Stimulated activated CD4-positive, alpha-beta T cell treated with anti-CD3 and anti-CD28 coated beads, Interleukin-4, amount 100 ng/mL, for 24 hours (primary cell): ENCODE measurements at regions not wholly inside any gene's neighbourhood (a gene's known extent, or its start where the extent isn't known, plus 50 kb on each side); places are given as distances from the start of the nearest gene placed in this dataset.

ENCODE experiments used
- DNase-seq: peaks from one replicate; pipeline ENCODE4 v3.0.0-alpha.2; 2020

DNA sequence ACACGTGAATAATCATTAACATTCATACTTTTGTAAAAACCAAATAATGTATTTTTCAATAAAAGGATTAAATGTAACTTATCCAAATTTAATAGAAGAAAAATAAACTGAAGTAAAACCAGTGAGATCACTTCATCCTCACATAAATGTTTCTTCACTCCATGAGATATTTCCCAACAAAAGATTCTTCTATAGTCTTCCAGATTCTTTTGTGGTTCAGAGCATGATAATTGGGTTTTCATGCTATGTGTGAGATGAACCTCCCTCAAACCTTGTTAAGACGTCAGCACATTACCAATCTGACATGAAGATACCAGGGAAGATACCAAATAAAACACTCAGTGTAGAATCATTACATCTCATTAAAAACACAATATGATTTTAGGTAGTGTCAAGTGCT is 62.9 kb upstream of the OXGR1 start:
- DNase-seq, result no peak

DNA sequence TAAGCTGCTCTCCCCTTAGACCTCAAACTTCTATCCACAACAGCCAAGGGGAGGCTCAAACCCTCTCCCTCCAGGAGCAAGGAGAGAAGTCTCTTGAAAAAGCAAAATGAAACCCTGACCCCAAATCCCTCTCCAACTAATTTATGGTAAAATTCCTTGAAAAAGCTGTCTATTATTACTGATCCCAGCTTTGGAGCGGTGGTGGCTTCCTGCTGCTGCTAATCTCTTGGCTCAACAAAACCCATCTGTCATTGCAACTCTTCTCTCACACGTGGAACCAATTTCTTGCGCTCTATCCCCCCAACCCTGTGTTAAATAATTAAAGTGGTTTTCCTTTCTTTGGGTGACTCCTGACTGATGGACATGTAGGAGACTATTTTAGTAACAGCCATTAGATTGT is 64.1 kb upstream of the OXGR1 start:
- DNase-seq, result no peak

DNA sequence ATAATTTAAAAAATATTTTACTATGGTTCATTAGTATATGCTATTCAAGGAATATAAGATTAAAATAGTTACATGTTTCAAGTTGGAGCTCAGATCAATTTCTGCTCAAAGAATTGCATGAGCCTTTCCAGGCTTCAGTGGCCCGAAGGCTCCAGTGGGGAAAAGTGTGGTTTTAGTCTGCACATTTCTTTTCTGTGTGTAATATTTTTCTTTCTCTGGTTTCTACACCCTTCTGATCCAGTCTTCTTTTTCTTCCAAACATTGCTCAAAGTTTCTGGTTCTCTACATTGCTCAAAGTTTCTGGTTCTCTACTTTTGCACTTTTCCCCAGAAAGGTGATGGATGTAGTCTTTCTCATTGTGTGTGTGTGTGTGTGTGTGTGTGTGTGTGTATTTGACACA is 64.7 kb upstream of the OXGR1 start:
- DNase-seq, result no peak

DNA sequence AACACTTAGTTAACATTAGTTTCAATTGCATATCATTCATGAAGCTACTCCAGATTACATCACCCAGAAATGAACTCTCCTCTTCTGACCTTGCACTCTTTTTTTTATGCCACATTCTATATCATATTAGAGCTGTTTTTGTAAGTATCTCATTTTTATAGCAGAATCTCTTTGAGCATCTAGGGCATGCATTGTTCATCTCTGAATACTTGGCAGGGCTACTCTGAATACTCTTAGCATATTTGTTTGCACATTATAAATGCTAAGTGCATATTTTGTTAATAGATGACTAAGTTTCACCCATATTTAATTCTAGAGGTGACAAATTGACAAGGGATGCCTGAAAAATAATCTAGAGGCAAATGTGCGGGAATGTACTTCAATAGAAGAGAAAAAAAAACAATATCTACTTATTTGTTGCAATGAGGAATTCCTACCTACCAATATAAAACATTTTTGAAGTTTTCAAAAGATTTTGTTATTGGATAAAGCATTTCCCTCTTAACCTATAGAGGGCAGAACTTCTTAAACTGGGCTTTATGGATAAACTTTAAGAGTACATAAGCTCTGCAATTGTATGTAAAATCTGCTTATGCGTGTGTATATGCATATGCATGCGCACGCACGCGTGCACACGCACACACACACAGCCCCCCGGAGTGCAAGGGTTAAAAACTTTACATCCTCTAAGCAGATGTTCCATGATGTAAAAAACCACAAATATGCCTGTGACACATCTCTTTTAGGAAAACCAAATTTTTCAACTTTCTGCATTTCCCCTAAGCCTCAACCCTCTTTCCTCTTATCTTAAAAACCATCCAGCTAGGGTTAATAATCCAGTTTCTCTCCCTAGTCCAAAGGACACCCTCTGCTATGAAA is 73.0 kb upstream of the OXGR1 start:
- DNase-seq, result no peak

DNA sequence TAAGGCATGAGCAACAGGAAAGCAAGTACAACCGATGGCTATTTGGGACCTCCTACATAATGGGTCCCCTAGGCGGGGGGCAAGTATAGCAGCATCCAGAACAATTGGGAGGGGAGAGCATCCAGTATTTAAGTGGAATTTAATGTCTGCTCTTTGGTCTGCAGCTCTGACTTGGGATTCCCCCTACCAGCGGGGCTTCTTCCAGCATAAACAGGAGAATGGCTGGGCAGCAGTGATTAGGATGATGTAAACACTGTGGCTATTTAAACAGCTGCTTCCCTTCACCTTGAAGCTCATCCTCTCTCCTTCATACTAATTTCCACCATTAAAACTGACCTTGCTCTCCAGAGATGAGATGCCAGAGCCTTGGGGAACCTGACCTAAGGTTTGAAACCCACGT is 73.9 kb upstream of the OXGR1 start:
- DNase-seq, result no peak

DNA sequence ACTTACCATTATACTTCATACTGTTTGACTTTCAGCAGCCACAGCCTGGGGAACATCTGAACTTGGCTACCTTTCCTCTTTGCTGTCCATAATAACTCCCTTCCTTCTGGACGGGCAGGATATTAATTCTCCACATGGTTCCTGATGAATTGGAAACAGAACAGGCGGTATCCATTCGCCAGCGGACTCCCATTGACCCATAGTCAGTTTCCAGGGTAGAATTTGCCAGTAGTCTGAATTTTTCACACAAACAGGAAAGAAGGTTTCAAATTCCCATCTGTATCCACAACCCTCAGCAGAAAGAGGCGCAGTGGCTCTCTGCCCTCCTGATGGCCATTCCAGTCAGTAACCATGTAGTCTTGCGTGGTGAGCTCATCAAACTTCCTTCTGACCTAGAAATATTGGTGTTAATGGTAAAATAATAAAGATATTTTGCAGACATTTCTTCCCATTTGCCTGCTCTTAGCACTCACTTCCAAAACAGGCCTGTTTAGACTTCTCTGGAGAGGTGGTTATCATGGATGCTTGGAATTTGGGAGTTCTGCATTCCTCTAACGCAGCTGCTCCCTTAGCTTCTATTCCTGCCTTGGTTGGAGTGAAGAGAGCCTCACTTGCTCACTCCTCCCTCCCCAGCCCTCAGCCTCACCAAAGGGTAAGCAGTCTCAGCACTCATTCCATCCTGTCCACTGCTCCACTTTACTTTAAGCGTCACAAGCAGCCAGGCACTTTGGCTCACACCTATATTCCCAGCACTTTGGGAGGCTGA is 75.0 kb upstream of the OXGR1 start:
- DNase-seq, result no peak

DNA sequence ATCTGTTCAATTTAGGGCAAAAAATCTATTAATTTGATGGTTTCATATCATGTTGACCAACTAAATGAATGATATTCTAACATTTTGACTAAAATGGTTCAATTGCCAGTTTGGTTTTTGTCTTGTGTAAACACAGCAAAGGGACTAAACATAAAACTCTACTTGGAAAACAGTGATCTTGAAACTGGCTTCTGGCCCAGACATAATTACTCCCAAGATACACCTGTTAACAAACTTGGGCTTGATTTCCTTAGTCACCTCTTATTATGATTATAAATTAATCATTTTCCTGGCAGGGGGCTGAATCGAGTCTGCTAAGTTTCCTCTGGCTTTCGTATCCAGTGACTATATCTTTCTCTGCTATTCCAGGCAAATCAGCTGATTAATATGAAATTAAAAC is 78.0 kb upstream of the OXGR1 start:
- no peak for DNase-seq

DNA sequence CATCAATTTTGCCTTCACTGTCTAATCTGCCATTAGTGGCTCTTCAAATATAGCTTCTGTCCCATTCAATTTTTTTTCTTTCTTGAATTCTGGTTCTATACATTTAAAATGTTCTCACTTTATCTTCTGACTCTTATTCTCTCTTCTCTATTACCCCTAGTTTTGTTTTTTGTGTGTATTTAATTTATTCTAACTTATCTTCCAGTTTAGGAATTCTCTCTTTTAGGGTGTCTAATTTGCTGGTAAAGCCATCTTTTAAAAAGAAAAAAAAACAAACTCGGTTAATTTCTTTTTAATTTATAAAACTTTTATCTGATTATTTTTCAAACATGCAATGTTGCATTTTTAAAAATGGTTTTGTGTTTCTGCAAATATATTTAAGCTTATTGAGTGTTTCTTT is 80.3 kb upstream of the OXGR1 start:
- no peak for DNase-seq

DNA sequence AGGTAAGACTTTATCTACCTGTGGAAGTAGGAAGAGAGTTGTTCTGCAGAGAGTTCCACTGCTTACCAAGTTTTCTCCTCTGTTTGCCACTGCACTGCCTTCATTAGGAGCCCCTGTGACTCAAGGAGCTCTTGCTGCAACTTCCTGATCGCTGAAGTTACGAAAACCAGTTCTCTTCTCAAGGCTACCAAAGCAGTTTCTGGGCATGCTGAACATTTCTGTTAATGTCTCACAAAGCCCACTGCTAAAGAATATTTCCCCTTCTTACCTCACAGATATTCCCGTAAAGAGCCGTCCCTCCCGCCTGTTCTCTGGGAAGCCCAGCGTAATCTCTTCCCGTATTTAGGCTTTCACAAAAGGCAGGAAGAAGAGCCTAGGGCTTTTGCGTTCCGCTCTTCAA is 82.6 kb upstream of the OXGR1 start:
- no peak for DNase-seq

DNA sequence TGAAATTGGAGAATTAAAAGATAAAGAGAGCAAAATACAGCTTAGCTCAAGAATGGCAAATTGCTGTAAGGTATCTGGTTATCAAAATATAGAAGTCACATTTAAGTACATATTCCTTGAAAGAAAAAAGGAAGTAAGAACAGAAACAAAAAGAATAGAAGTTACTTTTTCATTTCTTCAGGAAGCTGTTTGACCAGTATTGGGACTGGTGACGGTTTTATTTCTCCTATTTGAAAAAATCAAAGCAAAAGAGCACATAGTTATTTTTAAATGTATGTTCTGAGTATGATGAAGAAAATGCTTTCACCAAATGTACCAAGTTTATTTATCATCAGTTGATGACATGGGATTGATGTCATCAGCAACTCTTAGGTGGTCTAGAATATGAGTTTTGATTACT is 83.1 kb upstream of the OXGR1 start:
- DNase-seq, result no peak

DNA sequence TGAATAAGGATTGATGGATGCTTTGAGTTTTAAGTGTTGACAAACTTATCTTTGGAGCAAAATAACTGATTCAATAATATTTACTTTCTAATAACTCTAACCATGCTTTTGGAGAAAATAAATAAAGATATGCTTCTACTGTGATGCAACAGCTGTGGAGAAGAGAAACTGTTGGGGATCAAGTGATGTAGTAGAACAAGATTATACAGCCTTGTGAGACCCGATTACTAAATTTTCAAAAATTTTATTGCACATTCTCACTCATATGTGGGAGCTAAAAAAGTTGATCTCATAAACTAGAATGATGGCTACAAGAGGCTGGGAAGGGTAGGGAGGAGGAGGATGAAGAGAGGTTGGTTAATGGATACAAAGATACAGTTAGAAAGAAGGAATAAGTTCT is 85.5 kb upstream of the OXGR1 start:
- DNase-seq, result no peak

DNA sequence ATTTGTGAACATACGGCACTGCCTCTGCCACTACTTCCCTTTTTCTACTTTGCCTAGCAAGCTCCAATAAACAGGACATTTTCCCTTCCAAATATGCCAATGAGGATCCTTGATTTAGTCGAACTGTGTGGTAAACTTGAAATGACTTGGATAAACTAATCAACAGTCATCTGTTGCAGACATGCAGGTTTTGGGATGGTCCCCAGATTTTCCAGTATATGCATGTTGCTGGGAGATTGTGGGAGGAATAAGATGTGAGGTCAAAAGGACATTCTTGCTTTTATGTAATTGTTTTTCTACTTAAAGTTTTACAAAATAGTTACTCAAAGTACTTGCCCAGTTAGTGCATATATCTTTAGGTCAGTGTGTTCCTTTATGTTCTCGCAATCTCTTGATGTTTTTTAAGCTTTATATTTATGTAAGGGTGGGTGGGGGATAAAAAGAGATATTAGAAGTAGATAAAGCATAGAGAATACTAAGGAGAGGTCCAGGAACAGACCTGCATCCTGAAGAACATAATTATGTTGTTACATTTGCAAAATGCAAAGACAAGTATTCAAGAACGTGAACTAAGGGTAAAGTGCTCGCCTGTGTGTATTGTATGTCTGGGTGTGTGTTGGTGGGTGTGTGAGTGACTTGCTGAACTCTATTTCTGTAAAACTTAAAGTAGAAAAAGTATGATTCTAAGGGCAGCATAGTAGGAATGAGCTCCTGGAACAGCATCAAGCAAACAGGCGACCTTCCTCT is 88.4 kb upstream of the OXGR1 start:
- DNase-seq, result no peak

DNA sequence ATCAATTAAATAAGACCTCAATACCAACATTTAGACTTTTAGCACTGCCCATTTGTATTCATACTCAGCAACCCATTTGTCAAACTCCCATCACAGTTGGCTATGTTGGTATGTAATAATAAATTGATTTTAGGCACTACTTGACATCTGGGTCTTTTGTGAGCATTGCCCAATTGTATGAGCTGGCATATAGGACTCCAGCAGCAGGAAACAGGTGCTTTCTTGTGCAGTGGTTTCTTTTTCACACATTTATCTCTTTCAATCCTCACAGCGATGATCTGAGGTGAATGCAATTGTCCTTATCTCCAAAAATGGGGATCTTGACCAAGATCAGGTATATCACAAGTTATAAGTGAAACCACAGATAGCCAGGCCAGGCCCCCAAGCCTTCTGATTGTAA is 96.9 kb upstream of the OXGR1 start:
- DNase-seq, result no peak

DNA sequence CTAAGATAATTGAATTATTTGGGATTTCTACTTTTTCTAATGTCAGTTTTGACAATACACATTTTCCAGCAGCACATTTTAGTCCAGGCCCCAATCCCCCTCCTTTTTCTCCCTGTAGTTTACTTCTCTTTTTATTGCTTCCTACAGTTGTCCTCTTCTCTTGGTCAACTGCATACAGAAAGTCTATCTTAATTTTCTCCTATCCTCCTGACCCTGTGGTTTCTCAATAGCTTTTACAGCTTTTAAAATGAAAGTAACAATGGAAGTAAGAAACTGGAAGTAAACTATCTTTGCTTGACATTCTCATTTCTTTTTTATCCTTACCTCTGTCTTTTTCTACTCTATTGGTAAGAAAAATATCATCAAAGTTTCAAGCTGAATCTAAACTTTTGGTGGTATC is 106.5 kb upstream of the OXGR1 start:
- no peak for DNase-seq

DNA sequence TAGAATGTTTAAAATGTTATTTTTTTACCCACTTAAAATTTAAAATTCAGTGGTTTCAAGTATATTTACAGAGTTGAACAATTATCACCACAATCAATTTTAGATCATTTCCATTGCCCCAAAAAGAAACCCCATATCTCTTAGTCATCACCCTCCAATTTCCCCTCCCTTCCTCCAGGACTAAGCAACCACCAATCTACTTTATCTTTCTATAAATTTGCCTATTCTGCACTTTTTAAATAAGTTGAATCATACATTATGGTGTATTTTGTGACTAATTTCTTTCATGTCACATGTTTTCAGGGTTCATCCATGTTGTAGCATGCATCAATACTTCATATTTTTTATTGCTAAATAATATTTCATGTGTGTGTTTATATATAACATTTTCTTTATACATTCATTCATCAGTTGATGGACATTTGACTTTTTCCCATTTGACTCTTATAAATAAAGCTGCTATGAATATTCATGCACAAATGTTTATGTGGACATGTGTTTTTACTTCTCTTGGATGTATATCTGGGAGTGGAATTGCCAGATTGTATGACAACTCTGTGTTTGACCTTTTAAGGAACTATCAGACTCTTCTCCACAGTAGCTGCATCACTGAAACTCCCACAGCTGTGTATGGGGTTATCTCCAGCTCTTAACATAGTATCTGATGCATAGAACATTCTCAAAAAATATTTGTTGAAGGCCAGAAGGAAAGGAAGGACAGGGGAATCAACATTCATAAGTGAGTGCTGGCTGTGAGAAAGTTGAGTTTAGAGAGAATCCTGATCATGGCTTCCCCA is 107.8 kb upstream of the OXGR1 start:
- no peak for DNase-seq

DNA sequence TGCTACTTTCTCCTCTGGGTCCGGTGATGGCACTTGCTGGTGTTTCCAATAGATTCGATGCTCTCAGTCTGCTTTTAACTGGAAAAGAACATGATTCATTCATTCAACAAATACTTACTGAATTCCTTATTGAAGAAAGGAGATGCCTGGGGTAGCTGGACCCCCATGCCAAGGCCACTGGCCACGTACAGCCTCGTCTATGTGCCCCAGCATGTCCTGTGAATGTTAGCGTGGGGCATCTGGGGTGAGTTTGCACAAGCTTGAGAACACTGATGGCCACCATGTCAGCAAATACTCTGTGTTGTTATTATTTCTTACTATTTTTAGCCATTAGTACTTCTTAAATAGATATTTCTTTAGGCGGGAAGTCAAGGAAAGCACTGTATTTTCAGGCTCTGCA is 112.0 kb upstream of the OXGR1 start:
- no peak for DNase-seq

DNA sequence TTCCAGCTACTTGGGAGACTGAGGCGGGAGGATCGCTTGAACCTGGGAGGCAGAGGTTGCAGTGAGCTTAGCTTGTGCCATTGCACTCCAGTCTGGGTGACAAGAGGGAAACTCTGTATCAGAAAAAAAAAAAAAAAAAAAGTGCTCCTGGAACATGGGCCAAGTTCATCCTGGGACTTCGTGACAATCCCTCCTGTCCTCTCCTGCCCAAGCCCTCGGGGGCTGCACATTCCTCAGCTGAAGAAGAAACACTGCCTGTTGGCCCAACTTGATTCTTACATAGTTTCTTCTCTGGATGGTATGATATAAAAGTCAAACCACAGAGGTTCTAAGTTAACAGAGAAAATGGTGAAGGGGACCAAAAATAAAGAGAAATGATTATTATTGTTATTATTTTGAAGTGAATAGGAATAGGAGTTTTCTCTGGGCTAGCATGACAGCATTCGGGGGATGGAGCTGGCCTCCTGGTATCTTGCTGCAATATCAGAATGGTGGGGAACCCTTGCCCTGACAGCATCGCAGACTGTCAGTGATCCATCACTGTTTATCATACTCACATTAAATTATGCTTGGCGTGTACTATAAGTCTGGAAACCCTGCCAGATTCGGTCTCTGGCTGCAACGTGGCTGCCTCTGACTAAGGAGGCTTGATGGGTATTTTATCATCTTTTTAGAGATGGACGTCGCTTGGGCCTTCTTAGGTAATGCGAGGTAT is 113.7 kb upstream of the OXGR1 start:
- DNase-seq, result no peak

DNA sequence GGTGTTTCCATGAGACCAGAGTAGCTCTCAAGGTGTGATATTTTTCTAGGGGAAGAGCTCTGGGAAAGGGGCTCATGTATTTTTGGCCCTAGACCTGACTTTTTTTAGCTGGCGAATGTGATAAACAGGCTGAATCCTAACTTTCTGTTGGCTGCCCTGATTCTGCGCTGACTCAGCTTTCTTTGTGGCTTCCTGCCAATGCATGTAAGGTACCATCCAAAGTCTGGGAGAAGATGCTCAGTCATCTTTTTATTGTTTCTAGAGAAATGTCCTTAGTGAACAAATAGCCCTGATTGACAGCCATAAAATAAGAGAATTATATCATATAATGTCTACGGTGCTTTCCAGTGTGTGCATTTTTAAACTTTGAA is 113.6 kb upstream of the MBNL2 start:
- no peak for DNase-seq

DNA sequence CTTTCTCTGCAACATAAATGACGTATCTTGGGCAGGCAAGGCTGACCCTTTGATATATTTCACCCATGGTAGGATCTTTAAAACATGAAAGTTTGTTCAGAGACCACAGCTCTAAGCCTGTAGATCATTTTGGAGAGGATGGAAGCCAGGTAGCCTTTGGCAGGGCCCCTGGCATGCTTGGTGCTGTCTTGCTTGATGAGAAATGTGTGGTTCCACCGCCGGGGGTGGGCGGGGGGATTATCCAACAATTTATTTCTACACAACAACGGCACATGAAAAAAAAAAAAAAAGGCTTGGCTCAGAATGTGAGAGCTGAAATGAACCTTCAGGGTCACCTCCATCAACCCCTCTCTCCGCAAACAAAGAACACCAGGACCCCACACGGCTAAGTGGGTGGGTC is 112.9 kb upstream of the MBNL2 start:
- DNase-seq, result no peak

DNA sequence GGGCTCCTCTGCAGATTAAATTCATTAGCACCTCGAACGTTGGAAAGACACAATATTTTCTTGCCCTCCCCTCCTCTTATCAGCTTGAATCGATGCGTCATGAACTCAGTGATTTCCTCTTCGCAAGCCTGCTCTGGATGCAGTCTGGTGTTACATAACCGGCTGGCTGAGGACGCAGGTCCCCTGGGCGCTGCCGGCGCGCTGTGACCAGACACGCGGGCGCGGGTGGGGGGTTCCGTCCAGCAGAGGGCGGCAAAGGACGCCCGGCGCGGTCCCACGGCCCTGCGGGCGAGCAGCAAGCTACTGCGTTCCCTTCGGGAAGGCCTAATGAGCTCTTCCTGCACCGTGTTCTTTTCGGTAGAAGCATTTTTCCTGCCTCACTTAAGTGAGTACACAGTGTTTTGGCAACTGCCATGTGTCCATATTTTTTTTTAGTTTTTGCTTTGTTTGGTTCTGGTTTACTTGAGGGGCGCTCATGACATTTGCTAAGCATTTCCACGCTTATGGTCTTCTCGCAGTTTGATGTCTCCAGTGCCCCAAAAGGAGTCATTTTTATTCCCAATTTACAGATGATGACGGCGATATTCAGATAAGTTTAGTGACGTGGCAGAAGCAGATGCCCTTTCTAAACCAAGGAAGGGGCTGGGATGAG is 112.2 kb upstream of the MBNL2 start:
- peak; percentile 80 for DNase-seq

DNA sequence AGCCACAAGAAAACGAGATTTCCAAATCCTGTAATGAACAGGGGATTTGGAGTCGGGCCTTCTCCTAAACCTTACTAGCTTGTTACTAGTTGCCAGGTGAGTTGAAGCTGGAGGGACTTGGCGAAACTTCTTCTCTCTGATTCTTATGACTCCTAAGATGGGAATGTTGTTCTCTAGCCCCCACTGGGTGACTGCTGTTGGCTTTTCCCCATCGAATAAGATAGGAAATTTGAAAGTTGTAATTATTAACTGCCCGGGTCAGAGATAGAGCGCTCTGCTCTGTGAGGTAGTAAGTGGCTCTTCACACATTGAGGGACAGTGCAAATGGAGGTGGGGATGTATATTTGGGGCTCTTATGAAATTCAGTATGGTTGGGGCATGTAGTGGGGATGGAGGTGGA is 111.2 kb upstream of the MBNL2 start:
- no peak for DNase-seq

DNA sequence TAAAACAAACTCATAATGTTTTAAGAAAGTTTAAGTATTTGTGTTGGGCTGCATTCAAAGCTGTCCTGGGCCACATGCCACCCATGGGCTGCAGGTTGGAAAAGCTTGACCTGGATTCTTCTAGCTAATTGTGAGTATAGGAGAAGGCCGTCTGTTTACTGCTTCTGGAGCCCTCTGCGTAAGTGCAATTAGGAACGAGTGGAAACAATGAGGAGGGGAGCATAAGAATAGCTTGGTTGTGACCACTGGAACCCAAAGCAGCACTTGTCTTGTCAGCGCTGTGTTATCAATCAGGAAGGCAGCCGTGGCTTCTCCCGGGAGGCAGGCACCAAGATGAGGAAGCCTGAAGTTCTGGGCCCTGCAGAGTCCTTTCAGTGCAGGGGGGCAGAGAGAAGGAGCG is 110.4 kb upstream of the MBNL2 start:
- DNase-seq, result no peak
